ENCODE measurements at regions not wholly inside any gene's neighbourhood (a gene's known extent, or its start where the extent isn't known, plus 50 kb on each side); places are given as distances from the start of the nearest gene placed in this dataset.
"Not testable (repeated sequence)": the region's sequence is repeated elsewhere in the genome, so short reads cannot be mapped to it uniquely, and the experiment has no call there.

DNA sequence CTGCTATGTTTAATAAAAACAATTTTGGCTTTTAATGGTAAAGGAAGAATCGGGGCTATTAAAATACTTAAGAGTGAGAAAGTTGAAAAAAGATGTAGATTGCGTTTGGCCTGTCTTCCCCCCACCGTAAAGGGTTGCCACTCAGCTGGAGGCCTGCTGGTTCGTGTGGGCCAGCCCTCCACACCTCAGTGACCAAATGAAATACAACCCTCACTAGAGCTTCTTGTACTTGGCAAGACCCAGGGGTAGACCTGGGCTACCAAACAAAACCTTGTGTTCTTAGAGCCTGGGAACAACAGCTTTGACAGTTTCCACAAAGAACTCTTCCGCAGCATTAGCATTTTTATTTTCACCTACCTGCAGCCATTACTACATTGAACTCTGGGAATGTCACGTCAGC is 152.8 kb upstream of the PABPC3 start:
- no peak for DNase-seq
- no peak for TF ChIP-seq EZH2 (optimal IDR thresholded peaks at IDR 0.05; ENCODE audit: low read depth, low read length)
- TF ChIP-seq EZH2phosphoT487 (IDR thresholded peaks at IDR 0.05; ENCODE audit: low read length) = no peak
- TF ChIP-seq, protein P1, sequence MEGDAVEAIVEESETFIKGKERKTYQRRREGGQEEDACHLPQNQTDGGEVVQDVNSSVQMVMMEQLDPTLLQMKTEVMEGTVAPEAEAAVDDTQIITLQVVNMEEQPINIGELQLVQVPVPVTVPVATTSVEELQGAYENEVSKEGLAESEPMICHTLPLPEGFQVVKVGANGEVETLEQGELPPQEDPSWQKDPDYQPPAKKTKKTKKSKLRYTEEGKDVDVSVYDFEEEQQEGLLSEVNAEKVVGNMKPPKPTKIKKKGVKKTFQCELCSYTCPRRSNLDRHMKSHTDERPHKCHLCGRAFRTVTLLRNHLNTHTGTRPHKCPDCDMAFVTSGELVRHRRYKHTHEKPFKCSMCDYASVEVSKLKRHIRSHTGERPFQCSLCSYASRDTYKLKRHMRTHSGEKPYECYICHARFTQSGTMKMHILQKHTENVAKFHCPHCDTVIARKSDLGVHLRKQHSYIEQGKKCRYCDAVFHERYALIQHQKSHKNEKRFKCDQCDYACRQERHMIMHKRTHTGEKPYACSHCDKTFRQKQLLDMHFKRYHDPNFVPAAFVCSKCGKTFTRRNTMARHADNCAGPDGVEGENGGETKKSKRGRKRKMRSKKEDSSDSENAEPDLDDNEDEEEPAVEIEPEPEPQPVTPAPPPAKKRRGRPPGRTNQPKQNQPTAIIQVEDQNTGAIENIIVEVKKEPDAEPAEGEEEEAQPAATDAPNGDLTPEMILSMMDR (IDR thresholded peaks at IDR 0.05; ENCODE audit: low read length) = no peak
- Histone ChIP-seq H3K9me3 (replicated peaks; ENCODE audit: insufficient read depth, low read length) (no peaks in the 10 kb centered on the region), H3K27me3 (replicated peaks; ENCODE audit: insufficient read depth, low read length) (no peaks in the 10 kb centered on the region), H3K9ac (ENCODE audit: low read length) (no peak overlapping the region), H4K20me1 (ENCODE audit: insufficient read depth, low read length) (no peaks in the 10 kb centered on the region), H3K79me2 (ENCODE audit: low read length) (no peaks in the 10 kb centered on the region), H3K4me3 (ENCODE audit: low read length) (no peak overlapping the region), H3K9me2 (replicated peaks; ENCODE audit: insufficient read depth, low read length) (no peaks in the 10 kb centered on the region), H3F3A (ENCODE audit: insufficient read depth, low read length) (no peaks in the 10 kb centered on the region), H3K27ac (ENCODE audit: low read length) (no peak overlapping the region), H3K36me3 (replicated peaks; ENCODE audit: insufficient read depth, low read length) (no peaks in the 10 kb centered on the region), H3K4me2 (ENCODE audit: low read depth, low read length) (no peak overlapping the region), H2AFZ (ENCODE audit: low read length) (no peak overlapping the region), H3K4me1 (ENCODE audit: low read length) (no peaks in the 10 kb centered on the region)

- not testable (repeated sequence) for H3K9me3 ChIP-seq (replicated peaks; ENCODE audit: insufficient read depth, low read length)
These were observed 151.9 kb upstream of the PABPC3 start for GRCh38 chr13:24944073-24944472.

DNA sequence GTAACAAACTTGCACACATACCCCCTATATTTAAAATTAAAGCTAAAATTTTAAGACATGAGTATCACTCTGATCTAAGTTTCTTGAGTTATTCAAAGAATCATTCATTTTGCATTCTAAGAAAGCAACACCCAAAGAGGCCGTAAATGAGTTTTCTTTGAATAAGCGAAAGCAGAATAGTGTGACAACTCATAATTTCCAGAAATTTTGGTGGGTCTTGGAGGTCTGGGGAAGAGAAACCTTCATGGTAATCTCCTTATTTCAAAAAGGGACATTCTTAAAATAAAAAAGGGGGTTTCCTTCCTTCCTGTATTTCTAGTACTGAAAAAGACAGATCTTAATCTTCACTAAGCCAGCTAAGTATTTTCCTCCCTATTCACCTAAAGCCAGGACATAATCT is 147.0 kb upstream of the PABPC3 start:
- H2AFZ ChIP-seq (ENCODE audit: low read length); H3K27me3 ChIP-seq (replicated peaks; ENCODE audit: insufficient read depth, low read length); H3K27ac ChIP-seq (ENCODE audit: low read length); H4K20me1 ChIP-seq (ENCODE audit: insufficient read depth, low read length); H3K79me2 ChIP-seq (ENCODE audit: low read length); H3K9me2 ChIP-seq (replicated peaks; ENCODE audit: insufficient read depth, low read length); H3K4me3 ChIP-seq (ENCODE audit: low read length); H3F3A ChIP-seq (ENCODE audit: insufficient read depth, low read length); H3K4me2 ChIP-seq (ENCODE audit: low read depth, low read length); H3K36me3 ChIP-seq (replicated peaks; ENCODE audit: insufficient read depth, low read length); H3K9ac ChIP-seq (ENCODE audit: low read length); H3K9me3 ChIP-seq (replicated peaks; ENCODE audit: insufficient read depth, low read length); DNase-seq; H3K4me1 ChIP-seq (ENCODE audit: low read length): not testable (repeated sequence)

More at GRCh38 chr13:24944073-24944472, 151.9 kb upstream of the PABPC3 start:
- not testable (repeated sequence) for H3K27ac ChIP-seq (ENCODE audit: low read length); H3K4me3 ChIP-seq (ENCODE audit: low read length); H3K9me2 ChIP-seq (replicated peaks; ENCODE audit: insufficient read depth, low read length); H3K27me3 ChIP-seq (replicated peaks; ENCODE audit: insufficient read depth, low read length); DNase-seq; H4K20me1 ChIP-seq (ENCODE audit: insufficient read depth, low read length); H3K79me2 ChIP-seq (ENCODE audit: low read length); H3K4me1 ChIP-seq (ENCODE audit: low read length); H3K36me3 ChIP-seq (replicated peaks; ENCODE audit: insufficient read depth, low read length); H3F3A ChIP-seq (ENCODE audit: insufficient read depth, low read length); H2AFZ ChIP-seq (ENCODE audit: low read length); H3K4me2 ChIP-seq (ENCODE audit: low read depth, low read length); H3K9ac ChIP-seq (ENCODE audit: low read length)

DNA sequence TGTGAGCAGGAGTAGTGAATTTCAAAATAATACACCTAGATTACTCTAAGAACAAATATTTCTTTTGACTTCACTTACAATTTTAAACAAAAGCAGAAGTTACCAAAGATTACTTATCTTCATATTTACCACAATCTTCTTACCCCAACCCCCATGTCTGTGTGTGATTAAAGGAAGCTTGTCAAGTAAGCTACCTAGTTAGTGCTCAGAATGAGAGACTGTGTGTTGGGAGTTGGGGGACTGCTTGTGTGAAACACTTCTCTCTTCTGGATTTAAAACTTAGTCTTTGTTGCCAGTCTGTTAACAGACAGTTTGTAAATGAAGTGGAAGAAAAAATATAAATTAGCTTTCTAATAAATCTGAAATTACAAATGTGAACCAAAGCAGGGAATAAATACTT is 145.3 kb upstream of the PABPC3 start:
- H3K9me2 ChIP-seq (replicated peaks; ENCODE audit: insufficient read depth, low read length); H3K4me2 ChIP-seq (ENCODE audit: low read depth, low read length); H2AFZ ChIP-seq (ENCODE audit: low read length); H3K27me3 ChIP-seq (replicated peaks; ENCODE audit: insufficient read depth, low read length); H3F3A ChIP-seq (ENCODE audit: insufficient read depth, low read length); H3K36me3 ChIP-seq (replicated peaks; ENCODE audit: insufficient read depth, low read length); H3K27ac ChIP-seq (ENCODE audit: low read length); H3K79me2 ChIP-seq (ENCODE audit: low read length); H3K9ac ChIP-seq (ENCODE audit: low read length); H4K20me1 ChIP-seq (ENCODE audit: insufficient read depth, low read length); H3K4me1 ChIP-seq (ENCODE audit: low read length); H3K4me3 ChIP-seq (ENCODE audit: low read length); DNase-seq; H3K9me3 ChIP-seq (replicated peaks; ENCODE audit: insufficient read depth, low read length): not testable (repeated sequence)

DNA sequence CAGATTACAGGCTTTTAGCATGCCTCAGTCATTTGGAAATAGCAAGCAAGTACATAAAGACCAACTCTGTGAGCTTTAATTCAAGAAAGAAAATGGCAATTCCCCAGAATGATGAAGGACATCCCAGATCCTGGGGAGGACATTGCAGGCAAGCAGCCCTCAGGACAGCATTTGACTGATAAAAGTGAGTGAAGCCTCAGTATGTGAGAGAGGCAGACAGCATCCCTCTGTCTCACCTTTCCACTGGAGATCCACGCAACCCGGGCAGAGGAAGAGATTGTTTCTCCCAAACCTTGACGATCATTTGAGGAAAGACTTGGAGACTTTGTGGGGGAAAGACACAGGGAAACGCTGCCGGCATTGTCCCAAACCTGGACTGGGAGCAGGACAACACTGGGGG is 128.0 kb upstream of the PABPC3 start:
- H2AFZ ChIP-seq (ENCODE audit: low read length); DNase-seq; H4K20me1 ChIP-seq (ENCODE audit: insufficient read depth, low read length); H3F3A ChIP-seq (ENCODE audit: insufficient read depth, low read length); H3K9me3 ChIP-seq (replicated peaks; ENCODE audit: insufficient read depth, low read length); H3K79me2 ChIP-seq (ENCODE audit: low read length); H3K36me3 ChIP-seq (replicated peaks; ENCODE audit: insufficient read depth, low read length); H3K4me1 ChIP-seq (ENCODE audit: low read length); H3K9ac ChIP-seq (ENCODE audit: low read length); H3K9me2 ChIP-seq (replicated peaks; ENCODE audit: insufficient read depth, low read length); H3K27ac ChIP-seq (ENCODE audit: low read length); H3K27me3 ChIP-seq (replicated peaks; ENCODE audit: insufficient read depth, low read length); H3K4me2 ChIP-seq (ENCODE audit: low read depth, low read length); H3K4me3 ChIP-seq (ENCODE audit: low read length): not testable (repeated sequence)

Measured in MM.1S (cell line).